Keratinocyte (primary cell): ENCODE measurements at regions not wholly inside any gene's neighbourhood (a gene's known extent, or its start where the extent isn't known, plus 50 kb on each side); places are given as distances from the start of the nearest gene placed in this dataset.

Experiments used
- DNase-seq: peaks from one replicate; pipeline ENCODE4 v3.0.0-alpha.2; 2011; ENCODE audit warnings: low read depth, missing footprints, low spot score
- FAIRE-seq: peaks from 2 replicates; lab custom pipeline; 2011; peaks lifted over from hg19 to GRCh38; lab: Jason Lieb, UNC
- H2AFZ ChIP-seq: 2 replicates; pipeline ENCODE4 v1.6.0; 2012; ENCODE audit warnings: low read length, control low read depth, inconsistent platforms; ENCODE audit not compliant: control insufficient read depth
- H3K27ac ChIP-seq: 2 replicates; pipeline ENCODE4 v1.5.1; 2011; ENCODE audit warnings: low read length; ENCODE audit not compliant: control insufficient read depth, insufficient read depth
- H3K27me3 ChIP-seq: 3 replicates; pipeline ENCODE4 v1.6.0; 2011; ENCODE audit warnings: low read length; ENCODE audit not compliant: control insufficient read depth, insufficient read depth; ENCODE audit errors: extremely low read depth
- H3K36me3 ChIP-seq, 2 experiments: 2 replicates in 1 of 2; 3 replicates in 1 of 2; pipeline ENCODE4 v1.5.1; 2011; ENCODE audit warnings: low read length in 2 of 2, mild to moderate bottlenecking in 1 of 2; ENCODE audit not compliant: control insufficient read depth in 2 of 2, insufficient read depth in 2 of 2; ENCODE audit errors: extremely low read depth in 1 of 2
- H3K4me1 ChIP-seq: 3 replicates; pipeline ENCODE4 v1.5.1; 2011; ENCODE audit warnings: low read length; ENCODE audit not compliant: control insufficient read depth, insufficient read depth; ENCODE audit errors: extremely low read depth
- H3K4me2 ChIP-seq: 3 replicates; pipeline ENCODE4 v1.6.0; 2011; ENCODE audit warnings: low read depth, low read length; ENCODE audit not compliant: control insufficient read depth, insufficient read depth; ENCODE audit errors: extremely low read depth
- H3K4me3 ChIP-seq, 3 experiments: fragments of 200-600 bp in 1 of 3; sonication (generic) in 1 of 3; 2 replicates in 2 of 3; 3 replicates in 1 of 3; pipeline ENCODE4 v1.5.1; 2011 to 2016; ENCODE audit warnings: low read length in 3 of 3, mild to moderate bottlenecking in 3 of 3, control low read depth in 2 of 3, inconsistent platforms in 1 of 3, low read depth in 1 of 3, mixed read lengths in 1 of 3, mixed run types in 1 of 3, moderate library complexity in 1 of 3; ENCODE audit not compliant: control insufficient read depth in 2 of 3, insufficient read depth in 2 of 3; ENCODE audit errors: extremely low read depth in 1 of 3
- H3K79me2 ChIP-seq: 2 replicates; pipeline ENCODE4 v1.6.0; 2012; ENCODE audit warnings: low read length; ENCODE audit not compliant: control insufficient read depth, insufficient read depth
- H3K9ac ChIP-seq: 3 replicates; pipeline ENCODE4 v1.6.0; 2011; ENCODE audit warnings: low read length; ENCODE audit not compliant: control insufficient read depth, insufficient read depth; ENCODE audit errors: extremely low read depth
- H3K9me1 ChIP-seq: 3 replicates; pipeline ENCODE4 v1.6.0; 2011; ENCODE audit warnings: low read length; ENCODE audit not compliant: control insufficient read depth, insufficient read depth; ENCODE audit errors: extremely low read depth
- H3K9me3 ChIP-seq: 2 replicates; pipeline ENCODE4 v1.5.1; 2012; ENCODE audit warnings: low read depth, low read length; ENCODE audit not compliant: control insufficient read depth
- H4K20me1 ChIP-seq: 3 replicates; pipeline ENCODE4 v1.6.0; 2011; ENCODE audit warnings: low read length; ENCODE audit not compliant: control insufficient read depth, insufficient read depth; ENCODE audit errors: extremely low read depth
- EZH2 ChIP-seq: IDR thresholded peaks from one replicate; pipeline ENCODE4 v1.6.1; 2012; ENCODE audit warnings: inconsistent platforms, mild to moderate bottlenecking, low read length, moderate library complexity
- dilution Hi-C: fragments of 300-500 bp; cut with MboI; formaldehyde crosslinking; loops from one replicate; pipeline ENCODE4 v1.7.0; 2020; ENCODE audit warnings: low sequenced_read_pairs; ENCODE audit not compliant: extremely low pct_ligation_motif_present
- TF ChIP-seq, protein P1 (sequence below), 3 experiments: IDR thresholded peaks in 1 of 3; conservative IDR thresholded peaks in 1 of 3; optimal IDR thresholded peaks in 1 of 3; 2 replicates in 2 of 3; 3 replicates in 1 of 3; pipeline versions ENCODE3 to v1.5.1; 2011; ENCODE audit warnings: low read length in 3 of 3, mild to moderate bottlenecking in 3 of 3, moderate library complexity in 2 of 3, control low read depth in 1 of 3, inconsistent platforms in 1 of 3; ENCODE audit not compliant: insufficient read depth in 2 of 3; ENCODE audit errors: extremely low read depth in 1 of 3

DNA sequence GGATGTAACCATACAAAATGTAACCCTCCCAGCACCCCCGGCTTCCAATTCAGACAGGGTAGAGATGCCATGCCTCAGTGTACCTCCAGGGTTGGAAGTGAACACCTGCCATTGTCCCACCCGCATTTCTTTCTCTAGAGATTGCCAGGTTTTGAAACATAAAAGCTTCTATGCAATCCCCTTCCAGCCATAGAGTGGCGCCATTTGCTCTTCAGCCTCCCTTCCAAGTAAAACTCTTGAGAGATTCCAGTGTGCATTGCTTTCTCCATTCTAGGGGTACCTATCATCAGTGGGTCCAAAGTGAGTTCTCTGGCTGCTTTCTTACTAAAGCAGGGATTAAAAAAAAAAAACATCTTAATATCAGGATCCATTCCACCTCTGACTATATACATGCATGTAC lies 133.1 kb upstream of the RPL38 start:
- Histone ChIP-seq H3K36me3 (no peaks in the 10 kb centered on the region), H3K27me3 (no peaks in the 10 kb centered on the region), H3K79me2 (no peaks in the 10 kb centered on the region), H3K27ac (no peak overlapping the region), H3K9me1 (no peaks in the 10 kb centered on the region), H3K9me3 (no peaks in the 10 kb centered on the region), H3K9ac (no peak overlapping the region), H4K20me1 (no peaks in the 10 kb centered on the region), H3K4me1 (no peaks in the 10 kb centered on the region), H3K4me2 (no peak overlapping the region), H2AFZ (no peak overlapping the region), H3K4me3 (no peak overlapping the region)
- TF ChIP-seq EZH2: no peak
- TF ChIP-seq, protein P1, sequence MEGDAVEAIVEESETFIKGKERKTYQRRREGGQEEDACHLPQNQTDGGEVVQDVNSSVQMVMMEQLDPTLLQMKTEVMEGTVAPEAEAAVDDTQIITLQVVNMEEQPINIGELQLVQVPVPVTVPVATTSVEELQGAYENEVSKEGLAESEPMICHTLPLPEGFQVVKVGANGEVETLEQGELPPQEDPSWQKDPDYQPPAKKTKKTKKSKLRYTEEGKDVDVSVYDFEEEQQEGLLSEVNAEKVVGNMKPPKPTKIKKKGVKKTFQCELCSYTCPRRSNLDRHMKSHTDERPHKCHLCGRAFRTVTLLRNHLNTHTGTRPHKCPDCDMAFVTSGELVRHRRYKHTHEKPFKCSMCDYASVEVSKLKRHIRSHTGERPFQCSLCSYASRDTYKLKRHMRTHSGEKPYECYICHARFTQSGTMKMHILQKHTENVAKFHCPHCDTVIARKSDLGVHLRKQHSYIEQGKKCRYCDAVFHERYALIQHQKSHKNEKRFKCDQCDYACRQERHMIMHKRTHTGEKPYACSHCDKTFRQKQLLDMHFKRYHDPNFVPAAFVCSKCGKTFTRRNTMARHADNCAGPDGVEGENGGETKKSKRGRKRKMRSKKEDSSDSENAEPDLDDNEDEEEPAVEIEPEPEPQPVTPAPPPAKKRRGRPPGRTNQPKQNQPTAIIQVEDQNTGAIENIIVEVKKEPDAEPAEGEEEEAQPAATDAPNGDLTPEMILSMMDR (optimal IDR thresholded peaks at IDR 0.05 in 1 of 3, IDR thresholded peaks at IDR 0.05 in 1 of 3, conservative IDR thresholded peaks at IDR 0.05 in 1 of 3; ENCODE audit: extremely low read depth in 1 of 3, insufficient read depth in 2 of 3, low read length in 3 of 3): no peak
- FAIRE-seq (no peak), DNase-seq (no peak)
- dilution Hi-C loops: no loop called here

DNA sequence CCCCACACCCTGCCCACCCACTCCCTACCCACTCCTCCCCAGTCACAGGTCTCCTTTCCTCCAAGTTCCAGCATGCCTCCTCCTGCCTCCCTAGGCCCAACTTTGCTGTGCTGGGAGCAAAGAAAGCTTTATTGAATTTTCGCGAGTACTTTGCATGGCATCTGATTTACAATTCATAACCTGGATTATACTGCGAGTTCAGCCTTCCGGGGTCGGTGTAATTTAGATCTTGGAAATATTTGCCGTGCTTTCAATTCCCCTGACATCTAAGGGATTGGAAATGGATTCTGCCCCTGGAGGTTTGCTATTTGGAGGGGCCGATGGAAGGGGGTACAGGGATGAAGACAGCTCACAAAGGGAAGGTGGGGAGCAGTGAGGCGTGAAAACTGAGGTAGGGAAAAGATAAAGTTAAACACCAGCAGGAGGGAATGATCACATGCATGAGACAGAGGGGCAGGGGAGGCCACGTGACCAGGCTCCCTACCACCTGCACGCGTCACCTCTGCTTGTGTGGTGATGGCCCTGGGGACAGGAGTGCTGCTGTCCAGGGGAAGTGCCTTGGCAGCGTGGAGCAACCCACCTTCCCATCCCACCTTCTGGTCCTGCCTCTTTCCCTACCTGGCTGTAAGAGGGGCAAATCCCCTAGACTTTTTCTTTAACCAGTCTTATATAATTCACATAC lies 132.3 kb upstream of the RPL38 start:
- H3K27me3 ChIP-seq: no peaks in the 10 kb centered on the region
- H3K9me3 ChIP-seq: peaks cover 2% of the 10 kb centered on the region
- TF ChIP-seq EZH2: no peak
- TF ChIP-seq, protein P1 (optimal IDR thresholded peaks at IDR 0.05 in 1 of 3, IDR thresholded peaks at IDR 0.05 in 1 of 3, conservative IDR thresholded peaks at IDR 0.05 in 1 of 3; ENCODE audit: extremely low read depth in 1 of 3, insufficient read depth in 2 of 3, low read length in 3 of 3): no peak
- no peaks in the 10 kb centered on the region for H3K9me1 ChIP-seq
- no peak overlapping the region for H3K27ac ChIP-seq
- H3K36me3 ChIP-seq: no peaks in the 10 kb centered on the region
- no peaks in the 10 kb centered on the region for H3K79me2 ChIP-seq
- H4K20me1 ChIP-seq: no peaks in the 10 kb centered on the region
- H3K9ac ChIP-seq: no peak overlapping the region
- no peak for DNase-seq
- no peaks in the 10 kb centered on the region for H3K4me1 ChIP-seq
- H2AFZ ChIP-seq: no peak overlapping the region
- H3K4me3 ChIP-seq: no peak overlapping the region
- no peak for FAIRE-seq
- H3K4me2 ChIP-seq: no peak overlapping the region
- dilution Hi-C loops: no loop called here
